Neural progenitor cell (in vitro differentiated cells): ENCODE measurements at regions not wholly inside any gene's neighbourhood (a gene's known extent, or its start where the extent isn't known, plus 50 kb on each side); places are given as distances from the start of the nearest gene placed in this dataset.

Experiments used
- DNase-seq: peaks from one replicate; pipeline ENCODE4 v3.0.0-alpha.2; 2016; ENCODE audit warnings: low spot score
- H2AFZ ChIP-seq: fragments of 200-600 bp; sonication (generic); replicated peaks from 2 replicates; pipeline ENCODE4 v1.6.1; 2016; ENCODE audit warnings: antibody characterized with exemption
- H3F3A ChIP-seq: fragments of 200-600 bp; sonication (generic); 2 replicates; pipeline ENCODE4 v1.6.1; 2016; ENCODE audit warnings: antibody characterized with exemption, low read depth
- H3K27ac ChIP-seq: fragments of 200-600 bp; sonication (generic); 2 replicates; pipeline ENCODE4 v1.5.1; 2016; ENCODE audit warnings: mild to moderate bottlenecking
- H3K27me3 ChIP-seq: fragments of 200-600 bp; sonication (generic); 2 replicates; pipeline ENCODE4 v1.6.1; 2016; ENCODE audit warnings: mild to moderate bottlenecking, moderate library complexity
- H3K36me3 ChIP-seq: fragments of 200-600 bp; sonication (generic); 2 replicates; pipeline ENCODE4 v1.5.1; 2016
- H3K4me1 ChIP-seq: fragments of 200-600 bp; sonication (generic); 2 replicates; pipeline ENCODE4 v1.6.1; 2016; ENCODE audit warnings: mixed run types
- H3K4me2 ChIP-seq: fragments of 200-600 bp; sonication (generic); 2 replicates; pipeline ENCODE4 v1.6.1; 2016
- H3K4me3 ChIP-seq: fragments of 200-600 bp; sonication (generic); 2 replicates; pipeline ENCODE4 v1.5.1; 2016
- H3K79me2 ChIP-seq: fragments of 200-600 bp; sonication (generic); 2 replicates; pipeline ENCODE4 v1.6.1; 2016; ENCODE audit warnings: low read depth
- H3K9ac ChIP-seq: fragments of 200-600 bp; sonication (generic); 2 replicates; pipeline ENCODE4 v1.6.1; 2016
- H3K9me3 ChIP-seq: fragments of 200-600 bp; sonication (generic); 2 replicates; pipeline ENCODE4 v1.5.1; 2016; ENCODE audit warnings: low read depth
- H4K20me1 ChIP-seq: fragments of 200-600 bp; sonication (generic); 2 replicates; pipeline ENCODE4 v1.6.1; 2016; ENCODE audit warnings: low read depth
- H3K27ac Mint-ChIP-seq: 3 replicates; pipeline ENCODE4 v1.8.0; 2021; ENCODE audit warnings: mixed read lengths
- H3K27me3 Mint-ChIP-seq: 2 replicates; pipeline ENCODE4 v1.8.0; 2022; ENCODE audit warnings: low read depth, mild to moderate bottlenecking, inconsistent platforms, moderate library complexity, mixed read lengths; ENCODE audit not compliant: insufficient read depth
- H3K36me3 Mint-ChIP-seq: 3 replicates; pipeline ENCODE4 v1.8.0; 2021; ENCODE audit warnings: mixed read lengths
- H3K4me1 Mint-ChIP-seq: 3 replicates; pipeline ENCODE4 v1.8.0; 2021; ENCODE audit warnings: mixed read lengths
- H3K4me3 Mint-ChIP-seq: 3 replicates; pipeline ENCODE4 v1.8.0; 2021; ENCODE audit warnings: mild to moderate bottlenecking, moderate library complexity, mixed read lengths
- H3K9me3 Mint-ChIP-seq: 3 replicates; pipeline ENCODE4 v1.8.0; 2020; ENCODE audit warnings: mixed read lengths
- CTCF ChIP-seq: fragments of 200-600 bp; sonication (generic); IDR thresholded peaks from 2 replicates; pipeline ENCODE4 v1.5.1; 2017; ENCODE audit warnings: antibody characterized with exemption, mild to moderate bottlenecking
- EZH2 ChIP-seq: fragments of 200-600 bp; sonication (generic); IDR thresholded peaks from 2 replicates; pipeline ENCODE4 v1.6.1; 2017; ENCODE audit warnings: antibody characterized with exemption, mild to moderate bottlenecking, moderate library complexity
- EZH2phosphoT487 ChIP-seq: fragments of 200-600 bp; sonication (generic); IDR thresholded peaks from 2 replicates; pipeline ENCODE4 v1.6.1; 2017; ENCODE audit warnings: antibody characterized with exemption

- H4K20me1 ChIP-seq: no peaks in the 10 kb centered on the region
- Mint-ChIP-seq H3K4me3 (peak overlapping the region; percentile 48), H3K36me3 (no peaks in the 10 kb centered on the region), H3K9me3 (peaks cover 16% of the 10 kb centered on the region), H3K4me1 (peaks cover 27% of the 10 kb centered on the region), H3K27me3 (peaks cover 12% of the 10 kb centered on the region), H3K27ac (peak overlapping the region; percentile 70)
- no peak for TF ChIP-seq EZH2phosphoT487
- no peak for TF ChIP-seq CTCF
- no peak for TF ChIP-seq EZH2
- no peak for DNase-seq
- H3K4me1 ChIP-seq: no peaks in the 10 kb centered on the region
- H3K4me3 ChIP-seq: no peak overlapping the region
- no peaks in the 10 kb centered on the region for H3K79me2 ChIP-seq
- no peaks in the 10 kb centered on the region for H3F3A ChIP-seq
- no peak overlapping the region for H3K4me2 ChIP-seq
- no peak overlapping the region for H3K27ac ChIP-seq
- no peak overlapping the region for H3K9ac ChIP-seq
- peaks cover 3% of the 10 kb centered on the region for H3K27me3 ChIP-seq
- H2AFZ ChIP-seq: no peak overlapping the region
- no peaks in the 10 kb centered on the region for H3K36me3 ChIP-seq
- no peaks in the 10 kb centered on the region for H3K9me3 ChIP-seq
Measured at GRCh38 chr13:112229992-112230872, 145.9 kb upstream of the SPACA7 start.

GRCh38 chr13:112231451-112232083 is 144.6 kb upstream of the SPACA7 start:
- no peaks in the 10 kb centered on the region for H3K36me3 Mint-ChIP-seq
- Histone ChIP-seq H3K9me3 (no peaks in the 10 kb centered on the region), H3K36me3 (no peaks in the 10 kb centered on the region), H3K27ac (no peak overlapping the region), H3K4me2 (no peak overlapping the region), H3F3A (no peaks in the 10 kb centered on the region), H3K4me3 (no peak overlapping the region), H3K27me3 (peaks cover 3% of the 10 kb centered on the region), H3K4me1 (no peaks in the 10 kb centered on the region), H2AFZ (no peak overlapping the region), H3K9ac (no peak overlapping the region), H3K79me2 (no peaks in the 10 kb centered on the region), H4K20me1 (no peaks in the 10 kb centered on the region)
- TF ChIP-seq EZH2 (no peak), EZH2phosphoT487 (no peak), CTCF (no peak)
- DNase-seq: no peak
- H3K4me1 Mint-ChIP-seq: peaks cover 25% of the 10 kb centered on the region
- H3K27me3 Mint-ChIP-seq: peaks cover 12% of the 10 kb centered on the region
- H3K9me3 Mint-ChIP-seq: peaks cover 19% of the 10 kb centered on the region
- H3K27ac Mint-ChIP-seq: no peak overlapping the region
- H3K4me3 Mint-ChIP-seq: peak overlapping the region; percentile 52

GRCh38 chr13:112233256-112233655 is 142.9 kb upstream of the SPACA7 start:
- H3K27me3 Mint-ChIP-seq: peaks cover 15% of the 10 kb centered on the region
- Histone ChIP-seq H3K4me3 (no peak overlapping the region), H3K9ac (no peak overlapping the region), H3K27ac (no peak overlapping the region), H3K27me3 (peaks cover 3% of the 10 kb centered on the region), H3F3A (no peaks in the 10 kb centered on the region), H3K9me3 (no peaks in the 10 kb centered on the region), H2AFZ (no peak overlapping the region), H3K4me1 (no peaks in the 10 kb centered on the region), H3K4me2 (no peak overlapping the region), H3K36me3 (no peaks in the 10 kb centered on the region), H4K20me1 (no peaks in the 10 kb centered on the region), H3K79me2 (no peaks in the 10 kb centered on the region)
- no peak for TF ChIP-seq EZH2phosphoT487
- no peak for TF ChIP-seq EZH2
- no peak for TF ChIP-seq CTCF
- peaks cover 22% of the 10 kb centered on the region for H3K9me3 Mint-ChIP-seq
- no peak for DNase-seq
- H3K4me1 Mint-ChIP-seq: peaks cover 25% of the 10 kb centered on the region
- H3K36me3 Mint-ChIP-seq: no peaks in the 10 kb centered on the region
- H3K27ac Mint-ChIP-seq: peak overlapping the region; percentile 5
- no peak overlapping the region for H3K4me3 Mint-ChIP-seq
